ENCODE measurements at regions not wholly inside any gene's neighbourhood (a gene's known extent, or its start where the extent isn't known, plus 50 kb on each side); places are given as distances from the start of the nearest gene placed in this dataset.

- no peak for DNase-seq (ENCODE audit: low read depth)
- TF ChIP-seq CTCF (IDR thresholded peaks at IDR 0.05; ENCODE audit: control insufficient read depth, extremely low read depth, insufficient read depth): no peak
These were observed 123.7 kb downstream of the DAD1 start for GRCh38 chr14:22465201-22465840.

GRCh38 chr14:22464422-22465142, 124.4 kb downstream of the DAD1 start:
- H3K4me3 ChIP-seq (ENCODE audit: low read depth, low read length): no peak overlapping the region
- DNase-seq (ENCODE audit: low read depth): no peak
- no peak for TF ChIP-seq CTCF (IDR thresholded peaks at IDR 0.05; ENCODE audit: control insufficient read depth, extremely low read depth, insufficient read depth)

More at GRCh38 chr14:22465201-22465840, 123.7 kb downstream of the DAD1 start:
- no peak overlapping the region for H3K4me3 ChIP-seq (ENCODE audit: low read depth, low read length)

GRCh38 chr14:22463763-22464173, 125.3 kb downstream of the DAD1 start:
- TF ChIP-seq CTCF (IDR thresholded peaks at IDR 0.05; ENCODE audit: control insufficient read depth, extremely low read depth, insufficient read depth): no peak
- no peak overlapping the region for H3K4me3 ChIP-seq (ENCODE audit: low read depth, low read length)
- DNase-seq (ENCODE audit: low read depth): peak; percentile 28

GRCh38 chr14:22462923-22463322, 126.1 kb downstream of the DAD1 start:
- no peak overlapping the region for H3K4me3 ChIP-seq (ENCODE audit: low read depth, low read length)
- no peak for DNase-seq (ENCODE audit: low read depth)
- no peak for TF ChIP-seq CTCF (IDR thresholded peaks at IDR 0.05; ENCODE audit: control insufficient read depth, extremely low read depth, insufficient read depth)

- TF ChIP-seq CTCF (IDR thresholded peaks at IDR 0.05; ENCODE audit: control insufficient read depth, extremely low read depth, insufficient read depth): no peak
- H3K4me3 ChIP-seq (ENCODE audit: low read depth, low read length): no peak overlapping the region
- DNase-seq (ENCODE audit: low read depth): no peak
These were observed 128.4 kb downstream of the DAD1 start for GRCh38 chr14:22460461-22461195.

- no peak for TF ChIP-seq CTCF (IDR thresholded peaks at IDR 0.05; ENCODE audit: control insufficient read depth, extremely low read depth, insufficient read depth)
- H3K4me3 ChIP-seq (ENCODE audit: low read depth, low read length): no peak overlapping the region
These were observed 130.3 kb downstream of the DAD1 start for GRCh38 chr14:22458737-22459136.

More at GRCh38 chr14:22458737-22459136, 130.3 kb downstream of the DAD1 start:
- DNase-seq (ENCODE audit: low read depth): no peak

All from LNCaP clone FGC (cell line).